Upper lobe of right lung (tissue), 1 donor: ENCODE measurements at regions not wholly inside any gene's neighbourhood (a gene's known extent, or its start where the extent isn't known, plus 50 kb on each side); places are given as distances from the start of the nearest gene placed in this dataset.

ENCODE experiments used
- ATAC-seq: fragments of 200-7000 bp; cut with Tn5 transposase; one replicate; pipeline ENCODE4 v1.9.1; 2020; ENCODE audit warnings: mild to moderate bottlenecking, moderate library complexity
- DNase-seq: peaks from one replicate; pipeline ENCODE4 v3.0.0-alpha.2; 2020
- H3K27ac ChIP-seq: fragments of 200-600 bp; one replicate; pipeline ENCODE4 v1.8.0; 2022
- H3K27me3 ChIP-seq: fragments of 200-600 bp; one replicate; pipeline ENCODE4 v1.8.0; 2022; ENCODE audit warnings: mild to moderate bottlenecking
- H3K36me3 ChIP-seq: fragments of 200-600 bp; one replicate; pipeline ENCODE4 v1.8.0; 2022
- H3K4me1 ChIP-seq: fragments of 200-600 bp; one replicate; pipeline ENCODE4 v1.8.0; 2022
- H3K4me3 ChIP-seq: fragments of 200-600 bp; one replicate; pipeline ENCODE4 v1.8.0; 2022; ENCODE audit warnings: mild to moderate bottlenecking
- H3K9me3 ChIP-seq: fragments of 200-600 bp; one replicate; pipeline ENCODE4 v1.8.0; 2022
- CTCF ChIP-seq: fragments of 200-600 bp; IDR thresholded peaks from one replicate; pipeline ENCODE4 v1.8.0; 2022; ENCODE audit warnings: antibody characterized with exemption
- intact Hi-C: fragments of 100-400 bp; cut with DNase I; formaldehyde crosslinking; loops from one replicate; pipeline ENCODE4 v1.11.0; 2022
- donor health status: DM: no; HTN: yes; CAD: no; lungs with severe emphysema.

GRCh38 chr2:19491796-19492195 is 133.4 kb upstream of the OSR1 start:
- no peaks in the 10 kb centered on the region for H3K36me3 ChIP-seq
- no peak for TF ChIP-seq CTCF
- ATAC-seq = no peak
- DNase-seq = no peak
- no peaks in the 10 kb centered on the region for H3K9me3 ChIP-seq
- H3K27me3 ChIP-seq = no peaks in the 10 kb centered on the region
- H3K27ac ChIP-seq = no peak overlapping the region
- no peaks in the 10 kb centered on the region for H3K4me1 ChIP-seq
- no peak overlapping the region for H3K4me3 ChIP-seq
- intact Hi-C loops = no loop called here

GRCh38 chr2:19490846-19491435 is 132.5 kb upstream of the OSR1 start:
- TF ChIP-seq CTCF = no peak
- DNase-seq = no peak
- Histone ChIP-seq H3K9me3 (no peaks in the 10 kb centered on the region), H3K4me3 (no peak overlapping the region), H3K27ac (no peak overlapping the region), H3K4me1 (no peaks in the 10 kb centered on the region), H3K27me3 (no peaks in the 10 kb centered on the region), H3K36me3 (no peaks in the 10 kb centered on the region)
- ATAC-seq = no peak
- intact Hi-C loops = no loop called here

- no peaks in the 10 kb centered on the region for H3K4me1 ChIP-seq
- no peaks in the 10 kb centered on the region for H3K36me3 ChIP-seq
- DNase-seq = no peak
- intact Hi-C loops = no loop called here
- H3K9me3 ChIP-seq = no peaks in the 10 kb centered on the region
- H3K27me3 ChIP-seq = no peaks in the 10 kb centered on the region
- H3K27ac ChIP-seq = no peak overlapping the region
- no peak for TF ChIP-seq CTCF
- ATAC-seq = no peak
- no peak overlapping the region for H3K4me3 ChIP-seq
Measured at GRCh38 chr2:19488009-19488691, 129.7 kb upstream of the OSR1 start.

GRCh38 chr2:19484736-19485135 is 126.3 kb upstream of the OSR1 start:
- no peak for TF ChIP-seq CTCF
- H3K9me3 ChIP-seq = no peaks in the 10 kb centered on the region
- H3K27me3 ChIP-seq = no peaks in the 10 kb centered on the region
- ATAC-seq = no peak
- H3K27ac ChIP-seq = no peak overlapping the region
- no peaks in the 10 kb centered on the region for H3K36me3 ChIP-seq
- H3K4me3 ChIP-seq = no peak overlapping the region
- no peak for DNase-seq
- no peaks in the 10 kb centered on the region for H3K4me1 ChIP-seq
- intact Hi-C loops = no loop called here

- ATAC-seq = no peak
- no peaks in the 10 kb centered on the region for H3K4me1 ChIP-seq
- H3K4me3 ChIP-seq = no peak overlapping the region
- H3K27me3 ChIP-seq = no peaks in the 10 kb centered on the region
- no peak for TF ChIP-seq CTCF
- no peak for DNase-seq
- no peaks in the 10 kb centered on the region for H3K9me3 ChIP-seq
- intact Hi-C loops = no loop called here
- H3K36me3 ChIP-seq = no peaks in the 10 kb centered on the region
- no peak overlapping the region for H3K27ac ChIP-seq
Measured at GRCh38 chr2:19480673-19481072, 122.2 kb upstream of the OSR1 start.

- Histone ChIP-seq H3K4me3 (no peak overlapping the region), H3K27me3 (no peaks in the 10 kb centered on the region), H3K4me1 (no peaks in the 10 kb centered on the region), H3K9me3 (no peaks in the 10 kb centered on the region), H3K27ac (no peak overlapping the region), H3K36me3 (no peaks in the 10 kb centered on the region)
- no peak for ATAC-seq
- DNase-seq = no peak
- no peak for TF ChIP-seq CTCF
- intact Hi-C loops = no loop called here
Measured at GRCh38 chr2:19479666-19480065, 121.2 kb upstream of the OSR1 start.
